Panc1 (cell line): ENCODE measurements at regions not wholly inside any gene's neighbourhood (a gene's known extent, or its start where the extent isn't known, plus 50 kb on each side); places are given as distances from the start of the nearest gene placed in this dataset.

Source experiments
- ATAC-seq: fragments of 200-7000 bp; cut with Tn5 transposase; 2 replicates; pipeline ENCODE4 v1.9.1; 2020; ENCODE audit warnings: mild to moderate bottlenecking, moderate library complexity
- BruUV-seq: library from RNA; stranded (reverse); fragments of 400-500 nt; replicated peaks from 2 replicates; lab custom pipeline; 2021; lab: Mats Ljungman, UMichigan
- CTCF ChIA-PET: fragments of 300-600 bp; sonication (Branson Sonifier 250); formaldehyde crosslinking; loops from one replicate; lab custom pipeline; 2022; ENCODE audit warnings: antibody characterized with exemption; lab: Charles Lee
- POLR2A ChIA-PET: fragments of 300-600 bp; sonication (Branson Sonifier 250); formaldehyde crosslinking; loops from one replicate; lab custom pipeline; 2022; ENCODE audit warnings: antibody characterized with exemption; lab: Charles Lee
- DNase-seq: peaks from one replicate; pipeline ENCODE4 v3.0.0-alpha.2; 2010; ENCODE audit warnings: low read depth, low spot score
- H3K27ac ChIP-seq: 2 replicates; pipeline ENCODE4 v1.5.1; 2011; ENCODE audit warnings: mild to moderate bottlenecking, low read length, inconsistent platforms
- H3K27me3 ChIP-seq: fragments of 200-500 bp; sonication (Bioruptor generic); 2 replicates; pipeline ENCODE4 v1.6.0; 2014; ENCODE audit warnings: low read length, inconsistent platforms; ENCODE audit not compliant: control insufficient read depth, insufficient read depth
- H3K36me3 ChIP-seq: fragments of 200-500 bp; sonication (Bioruptor generic); 2 replicates; pipeline ENCODE4 v1.5.1; 2014; ENCODE audit warnings: inconsistent platforms, mild to moderate bottlenecking, low read length, moderate library complexity; ENCODE audit not compliant: control insufficient read depth, insufficient read depth
- H3K4me1 ChIP-seq: 2 replicates; pipeline ENCODE4 v1.5.1; 2011; ENCODE audit warnings: inconsistent platforms, mild to moderate bottlenecking, low read length, moderate library complexity; ENCODE audit not compliant: control insufficient read depth, insufficient read depth
- H3K4me3 ChIP-seq, 2 experiments: 2 replicates each; pipeline ENCODE4 v1.5.1; 2011 to 2012; ENCODE audit warnings: low read depth in 2 of 2, low read length in 2 of 2, mild to moderate bottlenecking in 2 of 2, inconsistent platforms in 1 of 2, moderate library complexity in 1 of 2
- H3K9me3 ChIP-seq: fragments of 200-500 bp; sonication (Bioruptor generic); 2 replicates; pipeline ENCODE4 v1.5.1; 2014; ENCODE audit warnings: low read depth, mild to moderate bottlenecking, inconsistent platforms, low read length, moderate library complexity; ENCODE audit not compliant: control insufficient read depth, insufficient read depth
- CTCF ChIP-seq: fragments of 450-650 bp; IDR thresholded peaks from 2 replicates; pipeline ENCODE4 v1.5.1; 2017; ENCODE audit warnings: mild to moderate bottlenecking
- POLR2AphosphoS5 ChIP-seq: IDR thresholded peaks from 2 replicates; pipeline ENCODE4 v1.6.1; 2012; ENCODE audit warnings: mild to moderate bottlenecking, low read depth, low read length, moderate library complexity
- REST ChIP-seq, 2 experiments: IDR thresholded peaks; 2 replicates each; pipeline ENCODE4 v1.6.1; 2011 to 2012; ENCODE audit warnings: low read depth in 2 of 2, control low read depth in 1 of 2, low read length in 1 of 2, mild to moderate bottlenecking in 1 of 2, moderate library complexity in 1 of 2; ENCODE audit not compliant: insufficient read depth in 1 of 2
- SIN3A ChIP-seq: IDR thresholded peaks from 2 replicates; pipeline ENCODE4 v1.6.1; 2012; ENCODE audit warnings: low read depth, mild to moderate bottlenecking, low read length, moderate library complexity, borderline replicate concordance; ENCODE audit not compliant: insufficient read depth
- TCF7L2 ChIP-seq: IDR thresholded peaks from 2 replicates; pipeline ENCODE4 v1.6.1; 2011; ENCODE audit warnings: mild to moderate bottlenecking, low read depth, low read length, inconsistent platforms
- in situ Hi-C: cut with HindIII; loops from 2 replicates; pipeline ENCODE4 v1.10.0; 2016; ENCODE audit warnings: low sequenced_read_pairs, low pct_unique_long_range_greater_than_20kb
- intact Hi-C: fragments of 100-400 bp; cut with micrococcal nuclease; formaldehyde crosslinking; loops from one replicate; pipeline ENCODE4 v1.10.0; 2022; ENCODE audit not compliant: unreplicated experiment

- Histone ChIP-seq H3K36me3 (no peaks in the 10 kb centered on the region), H3K4me1 (no peaks in the 10 kb centered on the region), H3K9me3 (no peaks in the 10 kb centered on the region), H3K27ac (no peak overlapping the region), H3K27me3 (no peaks in the 10 kb centered on the region), H3K4me3 (no peak overlapping the region)
- in situ Hi-C loops (no loop called here), intact Hi-C loops (no loop called here)
- ChIA-PET POLR2A (no interaction called here), CTCF (no interaction called here)
- ATAC-seq (no peak), DNase-seq (no peak)
- TF ChIP-seq POLR2AphosphoS5 (no peak), SIN3A (no peak), TCF7L2 (no peak), CTCF (no peak), REST (IDR thresholded peaks at IDR 0.05; ENCODE audit: insufficient read depth in 1 of 2, low read depth in 2 of 2, low read length in 1 of 2) (no peak)
- no TSS peak for BruUV-seq
These were observed 173.3 kb upstream of the SEMA6A start for GRCh38 chr5:116747881-116748280.

- ChIA-PET POLR2A (no interaction called here), CTCF (no interaction called here)
- no peak for ATAC-seq
These were observed 172.0 kb upstream of the SEMA6A start for GRCh38 chr5:116746668-116747067.

More at GRCh38 chr5:116746668-116747067, 172.0 kb upstream of the SEMA6A start:
- H3K4me3 ChIP-seq = no peak overlapping the region
- TF ChIP-seq TCF7L2 (no peak), REST (IDR thresholded peaks at IDR 0.05; ENCODE audit: insufficient read depth in 1 of 2, low read depth in 2 of 2, low read length in 1 of 2) (no peak), CTCF (no peak), POLR2AphosphoS5 (no peak), SIN3A (no peak)
- H3K9me3 ChIP-seq = no peaks in the 10 kb centered on the region
- DNase-seq = no peak
- H3K27ac ChIP-seq = no peak overlapping the region
- BruUV-seq = no TSS peak
- intact Hi-C loops = no loop called here
- no peaks in the 10 kb centered on the region for H3K36me3 ChIP-seq
- in situ Hi-C loops = no loop called here
- no peaks in the 10 kb centered on the region for H3K27me3 ChIP-seq
- no peaks in the 10 kb centered on the region for H3K4me1 ChIP-seq
